ENCODE measurements at regions not wholly inside any gene's neighbourhood (a gene's known extent, or its start where the extent isn't known, plus 50 kb on each side); places are given as distances from the start of the nearest gene placed in this dataset.
"Not testable (repeated sequence)": the region's sequence is repeated elsewhere in the genome, so short reads cannot be mapped to it uniquely, and the experiment has no call there.

- no peak for DNase-seq (ENCODE audit: low read depth in 4 of 4, low spot score in 1 of 4)
Measured at GRCh38 chr2:146990311-146991054, 854.3 kb upstream of the ACVR2A start.

- no peak for DNase-seq (ENCODE audit: low read depth in 4 of 4, low spot score in 1 of 4)
Measured at GRCh38 chr2:146989741-146990140, 855.1 kb upstream of the ACVR2A start.

- no peak for DNase-seq (ENCODE audit: low read depth in 4 of 4, low spot score in 1 of 4)
Measured at GRCh38 chr2:146987996-146988395, 856.8 kb upstream of the ACVR2A start.

GRCh38 chr2:146986161-146986560 is 858.7 kb upstream of the ACVR2A start:
- DNase-seq (ENCODE audit: low read depth in 4 of 4, low spot score in 1 of 4): no peak

- no peak for DNase-seq (ENCODE audit: low read depth in 4 of 4, low spot score in 1 of 4)
Measured at GRCh38 chr2:146985753-146986152, 859.1 kb upstream of the ACVR2A start.

GRCh38 chr2:146984014-146984413 is 860.8 kb upstream of the ACVR2A start:
- DNase-seq (ENCODE audit: low read depth in 4 of 4, low spot score in 1 of 4): no peak

- DNase-seq (ENCODE audit: low read depth in 4 of 4, low spot score in 1 of 4): no peak
Measured at GRCh38 chr2:146982393-146982846, 862.4 kb upstream of the ACVR2A start.

GRCh38 chr2:146981921-146982320 is 862.9 kb upstream of the ACVR2A start:
- DNase-seq (ENCODE audit: low read depth in 4 of 4, low spot score in 1 of 4): no peak

- DNase-seq (ENCODE audit: low read depth in 4 of 4, low spot score in 1 of 4): no peak
Measured at GRCh38 chr2:146979746-146980145, 865.1 kb upstream of the ACVR2A start.

- no peak for DNase-seq (ENCODE audit: low read depth in 4 of 4, low spot score in 1 of 4)
Measured at GRCh38 chr2:146978577-146979555, 866.0 kb upstream of the ACVR2A start.

GRCh38 chr2:146970981-146971380 is 873.8 kb upstream of the ACVR2A start:
- DNase-seq (ENCODE audit: low read depth in 4 of 4, low spot score in 1 of 4): not testable (repeated sequence)

GRCh38 chr2:146969703-146970102 is 875.1 kb upstream of the ACVR2A start:
- DNase-seq (ENCODE audit: low read depth in 4 of 4, low spot score in 1 of 4): not testable (repeated sequence)

- no peak for DNase-seq (ENCODE audit: low read depth in 4 of 4, low spot score in 1 of 4)
Measured at GRCh38 chr2:146964494-146964893, 880.3 kb upstream of the ACVR2A start.

- no peak for DNase-seq (ENCODE audit: low read depth in 4 of 4, low spot score in 1 of 4)
Measured at GRCh38 chr2:146954544-146954943, 890.3 kb upstream of the ACVR2A start.

GRCh38 chr2:146952696-146953095 is 892.1 kb upstream of the ACVR2A start:
- no peak for DNase-seq (ENCODE audit: low read depth in 4 of 4, low spot score in 1 of 4)

GRCh38 chr2:146950911-146951310 is 893.9 kb upstream of the ACVR2A start:
- DNase-seq (ENCODE audit: low read depth in 4 of 4, low spot score in 1 of 4): no peak

GRCh38 chr2:146950361-146950760 is 894.5 kb upstream of the ACVR2A start:
- DNase-seq (ENCODE audit: low read depth in 4 of 4, low spot score in 1 of 4): no peak

- no peak for DNase-seq (ENCODE audit: low read depth in 4 of 4, low spot score in 1 of 4)
Measured at GRCh38 chr2:146949400-146949799, 895.4 kb upstream of the ACVR2A start.

GRCh38 chr2:146944601-146945000 is 900.2 kb upstream of the ACVR2A start:
- DNase-seq (ENCODE audit: low read depth in 4 of 4, low spot score in 1 of 4): no peak

GRCh38 chr2:146939991-146940685 is 904.7 kb upstream of the ACVR2A start:
- DNase-seq (ENCODE audit: low read depth in 4 of 4, low spot score in 1 of 4): no peak

GRCh38 chr2:146934921-146935320 is 909.9 kb upstream of the ACVR2A start:
- DNase-seq (ENCODE audit: low read depth in 4 of 4, low spot score in 1 of 4): no peak

Measured in stimulated activated CD4-positive, alpha-beta T cell treated with anti-CD3 and anti-CD28 coated beads, Interleukin-1b, Interleukin-23, amount 100 ng/mL, for 24 hours (primary cell).